HEK293T (cell line): ENCODE measurements at regions not wholly inside any gene's neighbourhood (a gene's known extent, or its start where the extent isn't known, plus 50 kb on each side); places are given as distances from the start of the nearest gene placed in this dataset.

Experiments used
- FOXM1 ChIP-seq: fragments of 450-650 bp; IDR thresholded peaks from 2 replicates; pipeline ENCODE4 v1.6.1; 2017; ENCODE audit warnings: mild to moderate bottlenecking, borderline replicate concordance
- LEF1 ChIP-seq: fragments of 450-650 bp; IDR thresholded peaks from 2 replicates; pipeline ENCODE4 v1.6.1; 2017; ENCODE audit warnings: mild to moderate bottlenecking, borderline replicate concordance
- TARDBP ChIP-seq: fragments of 450-650 bp; IDR thresholded peaks from 2 replicates; pipeline ENCODE4 v1.6.1; 2016

- TF ChIP-seq TARDBP (no peak), LEF1 (no peak), FOXM1 (no peak)
Observed at GRCh38 chr7:41399171-41399570, 303.7 kb downstream of the INHBA start.
